Ectodermal cell (in vitro differentiated cells): ENCODE measurements at regions not wholly inside any gene's neighbourhood (a gene's known extent, or its start where the extent isn't known, plus 50 kb on each side); places are given as distances from the start of the nearest gene placed in this dataset.

Source experiments
- H3K27ac ChIP-seq: 2 replicates; pipeline ENCODE4 v1.7.0; 2013; ENCODE audit warnings: mild to moderate bottlenecking, low read depth, low read length; ENCODE audit not compliant: insufficient read depth, poor library complexity, severe bottlenecking
- H3K27me3 ChIP-seq: 2 replicates; pipeline ENCODE4 v1.7.0; 2013; ENCODE audit warnings: mild to moderate bottlenecking, low read length; ENCODE audit not compliant: insufficient read depth, control insufficient read depth, poor library complexity, severe bottlenecking
- H3K36me3 ChIP-seq: one replicate; pipeline ENCODE4 v1.7.0; 2013; ENCODE audit warnings: low read length; ENCODE audit not compliant: control insufficient read depth, insufficient read depth
- H3K4me1 ChIP-seq: one replicate; pipeline ENCODE4 v1.7.0; 2013; ENCODE audit warnings: low read length; ENCODE audit not compliant: control insufficient read depth, insufficient read depth
- H3K4me3 ChIP-seq: 2 replicates; pipeline ENCODE4 v1.7.0; 2013; ENCODE audit warnings: low read depth, low read length, control low read depth; ENCODE audit not compliant: insufficient read depth
- H3K9me3 ChIP-seq: 2 replicates; pipeline ENCODE4 v1.7.0; 2013; ENCODE audit warnings: mild to moderate bottlenecking, low read length, moderate library complexity; ENCODE audit not compliant: control insufficient read depth
- WGBS, 2 experiments: methylation state at CpG; one replicate each; pipeline ENCODE4 v1.1.7; 2013; ENCODE audit warnings: missing lambda C conversion rate in 2 of 2; 5-methylcytosine and 5-hydroxymethylcytosine counted together

DNA sequence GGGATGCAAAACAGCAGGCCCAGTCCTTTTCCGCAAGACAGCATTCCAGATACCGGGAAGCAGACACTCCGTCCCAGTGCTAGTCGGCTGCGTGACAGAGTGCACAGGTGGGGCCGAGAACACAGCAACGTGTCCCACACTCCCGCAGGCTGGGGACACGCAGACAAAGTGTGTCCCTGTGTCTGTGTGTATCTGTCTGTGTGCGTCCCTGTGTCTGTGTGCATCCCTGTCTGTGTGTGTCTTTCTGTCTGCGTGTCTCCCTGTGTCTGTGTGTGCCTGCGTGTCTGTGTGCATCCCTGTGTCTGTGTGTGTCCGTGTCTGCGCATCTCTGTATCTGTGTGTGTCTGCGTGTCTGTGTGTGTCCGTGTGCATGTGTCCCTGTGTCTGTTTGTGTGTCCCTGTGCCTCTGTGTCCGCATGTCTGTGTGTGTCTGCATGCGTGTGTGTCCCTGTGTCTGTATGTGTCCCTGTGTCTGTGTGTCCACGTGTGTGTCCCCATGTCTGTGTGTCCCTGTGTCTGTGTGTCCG is 137.0 kb downstream of the MRPL36 start:
- 93 to 95% methylated on average over 20 of the region's 20 CpGs for WGBS, 2 experiments
- Histone ChIP-seq H3K4me3 (no peak overlapping the region), H3K4me1 (peaks cover 10% of the 10 kb centered on the region), H3K9me3 (no peaks in the 10 kb centered on the region), H3K27me3 (peaks cover 22% of the 10 kb centered on the region), H3K27ac (no peak overlapping the region), H3K36me3 (no peaks in the 10 kb centered on the region)

DNA sequence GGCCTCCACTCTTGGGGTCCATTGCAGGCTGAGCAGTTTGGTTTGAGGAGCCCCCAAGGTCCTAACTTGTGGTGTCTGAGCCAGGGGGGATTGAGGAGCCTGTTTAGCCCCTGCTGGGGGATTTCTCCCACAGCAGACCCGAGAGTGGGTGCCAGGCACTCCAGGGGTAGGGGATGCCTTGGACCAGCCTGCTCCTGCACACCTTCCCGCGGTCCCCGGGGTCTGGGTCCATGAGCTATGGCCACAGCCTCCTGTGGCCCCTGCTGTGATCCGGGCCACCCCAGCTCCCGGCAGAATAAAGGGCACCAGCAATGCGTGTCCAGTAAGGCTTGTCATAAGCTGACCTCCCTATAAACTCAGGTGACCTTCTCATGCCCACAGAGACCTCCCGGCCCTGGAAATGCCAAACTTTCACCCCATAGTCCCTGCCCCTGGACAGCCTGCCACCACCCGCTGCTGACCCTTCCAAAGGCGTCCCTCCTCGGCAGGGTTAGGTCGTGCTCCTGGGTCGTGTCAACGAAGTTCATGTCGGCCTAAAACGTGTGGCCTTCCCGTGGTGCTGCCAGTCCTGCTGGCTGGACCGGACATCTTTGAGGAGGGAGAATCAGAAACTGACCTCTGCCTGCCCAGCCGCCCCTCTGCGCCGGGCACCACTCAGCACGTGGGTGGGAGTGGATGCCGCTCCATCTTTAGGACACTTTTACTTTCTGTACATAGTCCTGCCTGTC is 137.6 kb downstream of the MRPL36 start:
- no peak overlapping the region for H3K27ac ChIP-seq
- 89 to 91% methylated on average over 23 of the region's 23 CpGs for WGBS, 2 experiments
- no peaks in the 10 kb centered on the region for H3K36me3 ChIP-seq
- H3K9me3 ChIP-seq: no peaks in the 10 kb centered on the region
- H3K27me3 ChIP-seq: peaks cover 20% of the 10 kb centered on the region
- H3K4me3 ChIP-seq: no peak overlapping the region
- peaks cover 10% of the 10 kb centered on the region for H3K4me1 ChIP-seq

DNA sequence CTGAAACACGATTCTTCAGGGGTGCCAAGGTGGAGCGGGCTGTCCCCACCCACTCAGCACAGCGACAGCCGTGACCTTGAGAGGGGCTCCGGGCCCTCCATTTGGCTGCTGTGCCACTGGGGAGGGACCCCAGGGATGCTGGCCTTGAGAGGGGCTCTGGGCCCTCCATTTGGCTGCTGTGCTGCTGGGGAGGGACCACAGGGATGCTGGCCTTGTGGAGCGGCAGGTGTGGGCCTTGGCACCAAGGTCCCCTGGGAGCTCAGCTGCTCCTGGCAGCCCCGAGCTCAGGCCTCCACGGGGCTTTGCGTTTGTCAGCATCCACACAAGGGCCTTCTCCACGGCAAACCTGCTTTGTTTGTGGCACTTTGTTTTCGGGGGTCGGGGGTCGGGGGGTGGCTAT is 137.6 kb upstream of the LPCAT1 start:
- peaks cover 10% of the 10 kb centered on the region for H3K4me1 ChIP-seq
- H3K36me3 ChIP-seq: no peaks in the 10 kb centered on the region
- 93 to 94% methylated on average over 13 of the region's 13 CpGs for WGBS, 2 experiments
- H3K27me3 ChIP-seq: peaks cover 13% of the 10 kb centered on the region
- no peaks in the 10 kb centered on the region for H3K9me3 ChIP-seq
- no peak overlapping the region for H3K4me3 ChIP-seq
- no peak overlapping the region for H3K27ac ChIP-seq

DNA sequence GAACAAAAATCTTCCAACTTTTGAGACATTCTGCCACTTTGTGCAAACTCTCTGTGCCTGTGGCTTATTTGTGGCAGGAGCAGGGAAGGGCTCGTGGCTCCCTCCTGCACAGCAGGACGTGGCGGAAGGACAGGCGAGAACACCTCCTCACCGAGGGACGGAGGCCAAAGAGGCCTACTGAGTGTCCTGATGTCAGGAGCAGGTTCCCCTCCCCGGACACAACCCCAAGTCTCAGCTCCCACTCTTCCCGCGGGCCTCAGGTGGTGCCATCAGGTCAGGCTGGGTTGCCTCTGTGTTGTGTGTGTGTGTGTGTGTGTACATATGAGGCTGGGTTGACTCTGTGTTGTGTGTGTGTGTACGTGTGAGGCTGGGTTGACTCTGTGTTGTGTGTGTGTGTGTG is 136.8 kb upstream of the LPCAT1 start:
- Histone ChIP-seq H3K4me3 (no peak overlapping the region), H3K27ac (no peak overlapping the region), H3K27me3 (peaks cover 5% of the 10 kb centered on the region), H3K9me3 (no peaks in the 10 kb centered on the region), H3K36me3 (no peaks in the 10 kb centered on the region), H3K4me1 (peaks cover 10% of the 10 kb centered on the region)
- 72 to 74% methylated on average over 10 of the region's 10 CpGs for WGBS, 2 experiments

DNA sequence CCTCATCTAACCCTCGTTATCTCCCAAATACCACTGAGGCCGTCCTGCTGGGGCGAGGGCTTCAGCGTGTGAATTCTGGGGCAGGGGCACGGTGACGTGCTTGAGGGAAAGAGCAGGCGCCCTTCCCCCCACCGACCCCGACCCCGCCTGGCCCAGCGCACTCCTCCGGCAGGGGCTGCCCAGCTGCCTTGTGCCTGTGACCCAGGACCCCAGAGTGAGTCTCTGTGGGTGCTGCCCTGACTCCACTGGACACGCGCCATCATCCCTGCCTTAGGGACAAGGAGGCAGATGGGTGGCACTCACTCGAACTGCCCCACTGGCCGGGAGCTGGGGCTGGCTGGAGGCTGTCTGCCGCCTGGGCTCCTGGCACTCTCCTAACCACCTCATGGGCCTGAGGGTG is 136.2 kb upstream of the LPCAT1 start:
- peaks cover 10% of the 10 kb centered on the region for H3K4me1 ChIP-seq
- H3K27ac ChIP-seq: no peak overlapping the region
- H3K36me3 ChIP-seq: no peaks in the 10 kb centered on the region
- no peaks in the 10 kb centered on the region for H3K9me3 ChIP-seq
- peaks cover under 1% of the 10 kb centered on the region for H3K27me3 ChIP-seq
- H3K4me3 ChIP-seq: no peak overlapping the region
- WGBS, 2 experiments: 74 to 76% methylated on average over 17 of the region's 17 CpGs

DNA sequence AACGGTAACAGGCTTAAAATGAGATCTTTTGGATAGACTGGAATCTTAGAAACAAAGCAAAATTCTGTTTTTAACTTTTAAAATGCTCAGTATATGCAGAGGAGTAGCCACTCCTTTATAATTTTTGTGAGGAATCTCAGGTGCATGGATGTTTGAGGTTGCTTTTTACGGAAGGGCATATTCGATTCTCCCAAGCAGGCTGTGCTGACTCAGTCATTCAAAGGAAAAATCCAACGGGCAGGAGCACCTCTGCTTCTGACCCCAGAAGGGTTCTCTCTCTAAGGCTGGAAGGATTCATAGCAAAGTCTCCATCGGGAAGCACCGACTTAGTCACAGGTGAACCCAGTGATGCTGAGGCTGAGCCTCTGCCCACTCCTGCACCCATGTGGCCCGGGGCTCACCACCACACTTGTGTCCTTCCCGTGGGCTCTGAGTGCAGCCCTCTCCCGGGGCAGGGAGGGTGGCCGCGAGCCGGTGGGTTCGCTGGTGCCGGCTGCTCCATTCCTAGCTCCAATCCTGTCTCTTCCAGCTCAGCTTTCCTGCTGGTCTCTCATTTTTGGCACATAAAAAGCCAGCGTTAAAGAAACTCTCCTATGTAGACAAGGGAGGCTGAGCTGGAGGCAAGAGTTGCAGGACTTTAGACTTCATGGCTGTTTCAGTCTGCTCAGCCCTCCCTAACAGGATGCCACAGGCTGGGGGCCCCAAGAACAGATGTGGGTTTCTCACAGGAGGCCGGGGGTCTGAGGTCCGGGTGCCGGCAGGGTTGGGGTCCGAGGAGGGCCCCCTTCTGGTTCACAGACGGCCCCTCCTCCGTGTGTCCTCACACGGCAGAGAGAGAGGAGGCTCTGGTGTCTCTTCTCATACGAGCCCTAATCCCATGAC is 135.6 kb upstream of the LPCAT1 start:
- peaks cover 10% of the 10 kb centered on the region for H3K4me1 ChIP-seq
- H3K9me3 ChIP-seq: no peaks in the 10 kb centered on the region
- 79 to 81% methylated on average over 23 of the region's 23 CpGs for WGBS, 2 experiments
- H3K36me3 ChIP-seq: no peaks in the 10 kb centered on the region
- no peak overlapping the region for H3K27ac ChIP-seq
- H3K27me3 ChIP-seq: peaks cover 7% of the 10 kb centered on the region
- no peak overlapping the region for H3K4me3 ChIP-seq

DNA sequence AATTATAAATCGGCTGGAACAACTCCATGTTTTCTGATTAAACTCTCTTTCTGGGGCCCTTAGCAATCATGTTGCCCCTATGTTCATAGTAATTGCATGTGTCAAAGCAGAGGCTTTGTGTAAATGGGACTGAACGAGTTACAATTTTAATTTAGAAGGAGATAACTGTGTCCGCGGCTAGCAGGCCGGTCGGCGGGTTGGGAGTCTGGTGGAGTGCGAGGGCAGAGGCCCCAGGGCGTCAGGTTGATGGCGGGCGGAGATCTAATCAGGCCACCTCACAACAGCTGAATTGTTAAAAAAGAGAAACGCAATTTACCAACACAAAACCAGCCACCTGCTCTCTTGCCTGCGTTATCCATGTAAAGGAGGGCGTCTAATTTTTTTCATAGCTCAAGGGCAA is 134.9 kb upstream of the LPCAT1 start:
- H3K9me3 ChIP-seq: no peaks in the 10 kb centered on the region
- H3K4me3 ChIP-seq: no peak overlapping the region
- H3K36me3 ChIP-seq: no peaks in the 10 kb centered on the region
- 87 to 89% methylated on average over 14 of the region's 14 CpGs for WGBS, 2 experiments
- H3K4me1 ChIP-seq: peaks cover 10% of the 10 kb centered on the region
- peaks cover 10% of the 10 kb centered on the region for H3K27me3 ChIP-seq
- H3K27ac ChIP-seq: no peak overlapping the region

DNA sequence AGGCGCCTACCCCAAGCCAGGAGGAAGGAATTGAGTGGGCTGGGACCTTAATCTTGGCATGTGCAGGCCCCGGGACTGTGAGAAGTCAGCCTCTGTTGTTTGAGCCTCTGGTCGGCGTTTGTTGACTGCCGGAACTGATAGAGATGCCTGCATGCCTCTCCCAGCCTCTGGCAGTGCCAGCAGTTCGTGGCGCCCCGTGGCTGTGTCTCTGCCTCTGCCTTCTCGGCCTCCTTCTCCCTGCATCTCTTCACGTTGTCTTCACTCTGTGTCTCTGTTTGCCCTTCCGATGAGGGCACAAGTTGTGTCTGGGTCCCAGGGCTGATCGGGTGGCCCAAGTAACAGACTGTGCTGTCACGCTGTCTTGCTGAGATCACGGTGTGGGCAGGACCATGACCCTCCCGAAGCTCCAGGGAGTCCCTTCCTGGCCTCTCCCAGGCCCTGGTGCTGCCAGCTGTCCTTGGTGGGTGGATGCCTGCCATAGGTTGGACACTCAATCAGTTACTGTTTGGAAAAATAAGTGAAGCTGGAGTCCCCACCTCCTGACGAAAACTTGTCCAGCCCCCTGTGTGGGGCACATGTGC is 133.5 kb upstream of the LPCAT1 start:
- no peak overlapping the region for H3K27ac ChIP-seq
- H3K36me3 ChIP-seq: no peaks in the 10 kb centered on the region
- no peaks in the 10 kb centered on the region for H3K9me3 ChIP-seq
- no peak overlapping the region for H3K4me3 ChIP-seq
- whole genome bisulfite sequencing, 2 experiments: 92% methylated on average over 16 of the region's 16 CpGs
- peaks cover 24% of the 10 kb centered on the region for H3K27me3 ChIP-seq
- peaks cover 10% of the 10 kb centered on the region for H3K4me1 ChIP-seq

DNA sequence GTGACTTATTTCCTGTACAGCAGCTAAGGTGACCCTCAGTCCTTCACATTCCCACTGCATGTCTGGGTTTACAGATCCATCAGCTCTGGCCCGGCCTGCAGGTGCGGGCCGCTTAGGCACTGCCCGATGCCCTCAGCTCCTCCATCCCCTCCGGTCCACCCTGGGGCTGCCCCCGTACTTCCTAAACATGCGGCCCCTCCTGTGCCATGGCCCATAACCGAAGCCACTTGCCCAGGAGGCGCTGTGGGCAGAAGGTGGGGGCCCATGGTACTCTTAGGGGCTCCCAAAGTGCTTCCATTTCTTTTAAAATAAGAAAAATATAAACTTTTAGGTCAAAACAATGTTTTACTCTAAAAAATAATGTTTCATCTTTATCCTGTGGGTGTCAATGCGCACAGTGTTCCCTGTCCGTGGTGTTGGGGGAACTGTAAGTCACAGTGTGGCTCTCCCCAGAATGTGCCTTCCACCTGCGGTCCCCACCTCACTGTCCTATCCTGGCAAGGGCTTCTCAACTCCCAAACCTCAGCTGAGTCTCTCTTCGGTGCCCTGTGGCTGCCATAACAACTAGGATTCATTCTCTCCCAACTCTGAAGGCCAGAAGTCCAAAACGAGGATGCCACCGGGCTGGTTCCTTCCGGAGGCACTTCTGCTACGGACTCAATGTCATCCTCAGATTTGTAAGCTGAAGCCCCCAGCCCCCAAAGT is 132.7 kb upstream of the LPCAT1 start:
- no peaks in the 10 kb centered on the region for H3K36me3 ChIP-seq
- no peaks in the 10 kb centered on the region for H3K9me3 ChIP-seq
- H3K27me3 ChIP-seq: peaks cover 26% of the 10 kb centered on the region
- peaks cover 10% of the 10 kb centered on the region for H3K4me1 ChIP-seq
- no peak overlapping the region for H3K27ac ChIP-seq
- 94 to 95% methylated on average over 17 of the region's 17 CpGs for WGBS, 2 experiments
- H3K4me3 ChIP-seq: no peak overlapping the region
